Gastroesophageal sphincter (tissue), 3 donors: ENCODE measurements at regions not wholly inside any gene's neighbourhood (a gene's known extent, or its start where the extent isn't known, plus 50 kb on each side); places are given as distances from the start of the nearest gene placed in this dataset.

Experiments used
- EP300 ChIP-seq: sonication (generic); formaldehyde crosslinking; IDR thresholded peaks from one replicate; pipeline ENCODE4 v1.6.1; 2017; ENCODE audit warnings: antibody characterized with exemption, mild to moderate bottlenecking
- POLR2A ChIP-seq, 2 donors: fragments of 450-650 bp; IDR thresholded peaks; one replicate each; pipeline ENCODE4 v1.6.1; 2017; ENCODE audit warnings: antibody characterized with exemption in 2 of 2, mild to moderate bottlenecking in 2 of 2, moderate library complexity in 1 of 2
- POLR2AphosphoS5 ChIP-seq: sonication (generic); formaldehyde crosslinking; IDR thresholded peaks from one replicate; pipeline ENCODE4 v1.6.1; 2017; ENCODE audit warnings: antibody characterized with exemption
- TF ChIP-seq, protein P1 (sequence below), 4 experiments: fragments of 200-600 bp in 2 of 4; fragments of 450-650 bp in 2 of 4; sonication (generic) in 1 of 4; IDR thresholded peaks; one replicate each; pipeline ENCODE4 v1.5.1; 2017 to 2019; ENCODE audit warnings: antibody characterized with exemption in 4 of 4, mild to moderate bottlenecking in 2 of 4, moderate library complexity in 2 of 4

DNA sequence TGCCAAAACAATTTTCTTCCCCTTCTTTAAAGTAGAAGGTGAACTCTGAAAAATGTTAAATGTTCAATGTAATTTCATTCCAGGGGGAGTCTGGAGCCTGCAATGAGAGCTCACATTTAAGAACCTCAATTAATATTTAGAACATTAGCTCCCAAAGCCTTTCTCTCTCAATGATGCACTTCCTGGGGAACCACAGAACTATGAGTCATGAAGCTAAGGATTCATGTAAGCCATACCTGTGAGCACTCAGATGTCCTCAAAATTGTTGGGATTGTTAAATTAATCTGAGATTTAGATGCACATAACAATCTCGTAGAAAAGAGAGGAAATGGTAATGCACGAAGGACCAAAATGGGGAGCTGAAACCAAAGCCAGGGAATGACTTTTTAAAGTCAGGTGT is 244.2 kb upstream of the LRIG1 start:
- TF ChIP-seq EP300 (no peak), POLR2AphosphoS5 (no peak), POLR2A (IDR thresholded peaks at IDR 0.05) (no peak)
- TF ChIP-seq, protein P1, sequence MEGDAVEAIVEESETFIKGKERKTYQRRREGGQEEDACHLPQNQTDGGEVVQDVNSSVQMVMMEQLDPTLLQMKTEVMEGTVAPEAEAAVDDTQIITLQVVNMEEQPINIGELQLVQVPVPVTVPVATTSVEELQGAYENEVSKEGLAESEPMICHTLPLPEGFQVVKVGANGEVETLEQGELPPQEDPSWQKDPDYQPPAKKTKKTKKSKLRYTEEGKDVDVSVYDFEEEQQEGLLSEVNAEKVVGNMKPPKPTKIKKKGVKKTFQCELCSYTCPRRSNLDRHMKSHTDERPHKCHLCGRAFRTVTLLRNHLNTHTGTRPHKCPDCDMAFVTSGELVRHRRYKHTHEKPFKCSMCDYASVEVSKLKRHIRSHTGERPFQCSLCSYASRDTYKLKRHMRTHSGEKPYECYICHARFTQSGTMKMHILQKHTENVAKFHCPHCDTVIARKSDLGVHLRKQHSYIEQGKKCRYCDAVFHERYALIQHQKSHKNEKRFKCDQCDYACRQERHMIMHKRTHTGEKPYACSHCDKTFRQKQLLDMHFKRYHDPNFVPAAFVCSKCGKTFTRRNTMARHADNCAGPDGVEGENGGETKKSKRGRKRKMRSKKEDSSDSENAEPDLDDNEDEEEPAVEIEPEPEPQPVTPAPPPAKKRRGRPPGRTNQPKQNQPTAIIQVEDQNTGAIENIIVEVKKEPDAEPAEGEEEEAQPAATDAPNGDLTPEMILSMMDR (IDR thresholded peaks at IDR 0.05), result no peak
